ENCODE measurements at regions not wholly inside any gene's neighbourhood (a gene's known extent, or its start where the extent isn't known, plus 50 kb on each side); places are given as distances from the start of the nearest gene placed in this dataset.

- Histone ChIP-seq H4K20me1 (ENCODE audit: control insufficient read depth, insufficient read depth) (no peaks in the 10 kb centered on the region), H3K27me3 (replicated peaks in 1 of 2; ENCODE audit: control insufficient read depth in 2 of 2, insufficient read depth in 2 of 2, low read length in 1 of 2) (no peaks in the 10 kb centered on the region), H3K79me2 (ENCODE audit: control insufficient read depth, insufficient read depth, low read length) (no peaks in the 10 kb centered on the region), H3K4me3 (no peak overlapping the region), H3K9ac (ENCODE audit: control insufficient read depth, insufficient read depth, low read length) (no peak overlapping the region), H3K4me1 (ENCODE audit: control insufficient read depth, insufficient read depth, low read length) (no peaks in the 10 kb centered on the region), H3K4me2 (ENCODE audit: control insufficient read depth, insufficient read depth) (no peak overlapping the region), H2AFZ (ENCODE audit: control insufficient read depth, low read depth, low read length) (no peak overlapping the region), H3K36me3 (ENCODE audit: control insufficient read depth in 2 of 2, insufficient read depth in 2 of 2, low read length in 1 of 2) (no peaks in the 10 kb centered on the region), H3K27ac (ENCODE audit: control insufficient read depth, insufficient read depth) (no peak overlapping the region), H3K9me3 (replicated peaks; ENCODE audit: control insufficient read depth, insufficient read depth, low read length) (no peaks in the 10 kb centered on the region)
- BruUV-seq (replicated peaks): no TSS peak
- RAD21 ChIA-PET (ENCODE audit: unreplicated experiment): no interaction called here
- ATAC-seq: no peak
- no peak for FAIRE-seq
- SMC1A ChIA-PET (ENCODE audit: uncharacterized antibody, unreplicated experiment): no interaction called here
- POLR2A ChIA-PET: no interaction called here
- in situ Hi-C loops (cut with MboI) (no loop called here), intact Hi-C loops (cut with micrococcal nuclease; ENCODE audit: unreplicated experiment) (no loop called here)
- CTCF ChIA-PET: no interaction called here
- TF ChIP-seq ZZZ3 (IDR thresholded peaks at IDR 0.05; ENCODE audit: control insufficient read depth, insufficient read length, low read depth) (no peak), RFX5 (IDR thresholded peaks at IDR 0.05; ENCODE audit: low read depth, low read length) (no peak), JUND (IDR thresholded peaks at IDR 0.05; ENCODE audit: low read depth, low read length) (no peak), CHD4 (IDR thresholded peaks at IDR 0.05) (no peak), FOXM1 (IDR thresholded peaks at IDR 0.05; ENCODE audit: low read depth, low read length) (no peak), NR2F1 (conservative IDR thresholded peaks at IDR 0.05) (no peak), SKIL (IDR thresholded peaks at IDR 0.05; ENCODE audit: low read depth, poor library complexity, severe bottlenecking) (no peak), NFYB (IDR thresholded peaks at IDR 0.05; ENCODE audit: insufficient read depth, low read depth, low read length) (no peak), TCF3 (IDR thresholded peaks at IDR 0.05; ENCODE audit: borderline replicate concordance, insufficient read depth, low read depth, low read length) (no peak), RUNX3 (IDR thresholded peaks at IDR 0.05; ENCODE audit: low read length) (no peak), MYB (IDR thresholded peaks at IDR 0.05; ENCODE audit: borderline replicate concordance, low read depth, low read length) (no peak), ESRRA (IDR thresholded peaks at IDR 0.05; ENCODE audit: low read length) (no peak), MTA2 (IDR thresholded peaks at IDR 0.05; ENCODE audit: low read depth) (no peak), KDM1A (IDR thresholded peaks at IDR 0.05; ENCODE audit: borderline replicate concordance) (no peak), BHLHE40 (IDR thresholded peaks at IDR 0.05; ENCODE audit: borderline replicate concordance in 1 of 2, low read depth in 2 of 2, low read length in 1 of 2) (no peak)
- TF ChIP-seq, protein P1, sequence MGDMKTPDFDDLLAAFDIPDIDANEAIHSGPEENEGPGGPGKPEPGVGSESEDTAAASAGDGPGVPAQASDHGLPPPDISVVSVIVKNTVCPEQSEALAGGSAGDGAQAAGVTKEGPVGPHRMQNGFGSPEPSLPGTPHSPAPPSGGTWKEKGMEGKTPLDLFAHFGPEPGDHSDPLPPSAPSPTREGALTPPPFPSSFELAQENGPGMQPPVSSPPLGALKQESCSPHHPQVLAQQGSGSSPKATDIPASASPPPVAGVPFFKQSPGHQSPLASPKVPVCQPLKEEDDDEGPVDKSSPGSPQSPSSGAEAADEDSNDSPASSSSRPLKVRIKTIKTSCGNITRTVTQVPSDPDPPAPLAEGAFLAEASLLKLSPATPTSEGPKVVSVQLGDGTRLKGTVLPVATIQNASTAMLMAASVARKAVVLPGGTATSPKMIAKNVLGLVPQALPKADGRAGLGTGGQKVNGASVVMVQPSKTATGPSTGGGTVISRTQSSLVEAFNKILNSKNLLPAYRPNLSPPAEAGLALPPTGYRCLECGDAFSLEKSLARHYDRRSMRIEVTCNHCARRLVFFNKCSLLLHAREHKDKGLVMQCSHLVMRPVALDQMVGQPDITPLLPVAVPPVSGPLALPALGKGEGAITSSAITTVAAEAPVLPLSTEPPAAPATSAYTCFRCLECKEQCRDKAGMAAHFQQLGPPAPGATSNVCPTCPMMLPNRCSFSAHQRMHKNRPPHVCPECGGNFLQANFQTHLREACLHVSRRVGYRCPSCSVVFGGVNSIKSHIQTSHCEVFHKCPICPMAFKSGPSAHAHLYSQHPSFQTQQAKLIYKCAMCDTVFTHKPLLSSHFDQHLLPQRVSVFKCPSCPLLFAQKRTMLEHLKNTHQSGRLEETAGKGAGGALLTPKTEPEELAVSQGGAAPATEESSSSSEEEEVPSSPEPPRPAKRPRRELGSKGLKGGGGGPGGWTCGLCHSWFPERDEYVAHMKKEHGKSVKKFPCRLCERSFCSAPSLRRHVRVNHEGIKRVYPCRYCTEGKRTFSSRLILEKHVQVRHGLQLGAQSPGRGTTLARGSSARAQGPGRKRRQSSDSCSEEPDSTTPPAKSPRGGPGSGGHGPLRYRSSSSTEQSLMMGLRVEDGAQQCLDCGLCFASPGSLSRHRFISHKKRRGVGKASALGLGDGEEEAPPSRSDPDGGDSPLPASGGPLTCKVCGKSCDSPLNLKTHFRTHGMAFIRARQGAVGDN (IDR thresholded peaks at IDR 0.05): no peak
- TF ChIP-seq, protein P2, sequence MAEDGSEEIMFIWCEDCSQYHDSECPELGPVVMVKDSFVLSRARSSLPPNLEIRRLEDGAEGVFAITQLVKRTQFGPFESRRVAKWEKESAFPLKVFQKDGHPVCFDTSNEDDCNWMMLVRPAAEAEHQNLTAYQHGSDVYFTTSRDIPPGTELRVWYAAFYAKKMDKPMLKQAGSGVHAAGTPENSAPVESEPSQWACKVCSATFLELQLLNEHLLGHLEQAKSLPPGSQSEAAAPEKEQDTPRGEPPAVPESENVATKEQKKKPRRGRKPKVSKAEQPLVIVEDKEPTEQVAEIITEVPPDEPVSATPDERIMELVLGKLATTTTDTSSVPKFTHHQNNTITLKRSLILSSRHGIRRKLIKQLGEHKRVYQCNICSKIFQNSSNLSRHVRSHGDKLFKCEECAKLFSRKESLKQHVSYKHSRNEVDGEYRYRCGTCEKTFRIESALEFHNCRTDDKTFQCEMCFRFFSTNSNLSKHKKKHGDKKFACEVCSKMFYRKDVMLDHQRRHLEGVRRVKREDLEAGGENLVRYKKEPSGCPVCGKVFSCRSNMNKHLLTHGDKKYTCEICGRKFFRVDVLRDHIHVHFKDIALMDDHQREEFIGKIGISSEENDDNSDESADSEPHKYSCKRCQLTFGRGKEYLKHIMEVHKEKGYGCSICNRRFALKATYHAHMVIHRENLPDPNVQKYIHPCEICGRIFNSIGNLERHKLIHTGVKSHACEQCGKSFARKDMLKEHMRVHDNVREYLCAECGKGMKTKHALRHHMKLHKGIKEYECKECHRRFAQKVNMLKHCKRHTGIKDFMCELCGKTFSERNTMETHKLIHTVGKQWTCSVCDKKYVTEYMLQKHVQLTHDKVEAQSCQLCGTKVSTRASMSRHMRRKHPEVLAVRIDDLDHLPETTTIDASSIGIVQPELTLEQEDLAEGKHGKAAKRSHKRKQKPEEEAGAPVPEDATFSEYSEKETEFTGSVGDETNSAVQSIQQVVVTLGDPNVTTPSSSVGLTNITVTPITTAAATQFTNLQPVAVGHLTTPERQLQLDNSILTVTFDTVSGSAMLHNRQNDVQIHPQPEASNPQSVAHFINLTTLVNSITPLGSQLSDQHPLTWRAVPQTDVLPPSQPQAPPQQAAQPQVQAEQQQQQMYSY (CRISPR knock-in tag; IDR thresholded peaks at IDR 0.05): no peak
- 57% methylated on average over 15 of the region's 15 CpGs for WGBS (ENCODE audit: insufficient coverage, insufficient replicate concordance, low lambda C conversion rate, missing lambda C conversion rate)
- DNase-seq (ENCODE audit: low read depth, low spot score): no peak
Measured at GRCh38 chrX:819684-820083, 189.1 kb downstream of the SHOX start.
